ENCODE measurements at regions not wholly inside any gene's neighbourhood (a gene's known extent, or its start where the extent isn't known, plus 50 kb on each side); places are given as distances from the start of the nearest gene placed in this dataset.

- no peak overlapping the region for H3K4me3 ChIP-seq (ENCODE audit: low read depth, low read length)
- ChIA-PET CTCF (no interaction called here), POLR2A (no interaction called here)
- no peak for DNase-seq (ENCODE audit: low read depth, low spot score)
- TF ChIP-seq CTCF (IDR thresholded peaks at IDR 0.05; ENCODE audit: insufficient read depth, low read length, missing control alignments) = no peak
These were observed 252.4 kb downstream of the GXYLT1 start for GRCh38 chr12:41892302-41892701.

GRCh38 chr12:41891226-41891625 is 253.4 kb downstream of the GXYLT1 start:
- no peak for DNase-seq (ENCODE audit: low read depth, low spot score)
- no peak for TF ChIP-seq CTCF (IDR thresholded peaks at IDR 0.05; ENCODE audit: insufficient read depth, low read length, missing control alignments)
- POLR2A ChIA-PET = no interaction called here
- no peak overlapping the region for H3K4me3 ChIP-seq (ENCODE audit: low read depth, low read length)
- CTCF ChIA-PET = no interaction called here

- TF ChIP-seq CTCF (IDR thresholded peaks at IDR 0.05; ENCODE audit: insufficient read depth, low read length, missing control alignments) = no peak
- POLR2A ChIA-PET = no interaction called here
- no peak for DNase-seq (ENCODE audit: low read depth, low spot score)
- CTCF ChIA-PET = no interaction called here
- H3K4me3 ChIP-seq (ENCODE audit: low read depth, low read length) = no peak overlapping the region
These were observed 256.4 kb downstream of the GXYLT1 start for GRCh38 chr12:41888285-41888684.

GRCh38 chr12:41881891-41882805 is 262.5 kb downstream of the GXYLT1 start:
- CTCF ChIA-PET = no interaction called here

GRCh38 chr12:41869432-41869831 is 275.2 kb downstream of the GXYLT1 start:
- H3K4me3 ChIP-seq (ENCODE audit: low read depth, low read length) = no peak overlapping the region
- CTCF ChIA-PET = no interaction called here
- TF ChIP-seq CTCF (IDR thresholded peaks at IDR 0.05; ENCODE audit: insufficient read depth, low read length, missing control alignments) = no peak
- POLR2A ChIA-PET = no interaction called here
- DNase-seq (ENCODE audit: low read depth, low spot score) = no peak

More at GRCh38 chr12:41881891-41882805, 262.5 kb downstream of the GXYLT1 start:
- no peak for TF ChIP-seq CTCF (IDR thresholded peaks at IDR 0.05; ENCODE audit: insufficient read depth, low read length, missing control alignments)
- POLR2A ChIA-PET = no interaction called here
- no peak overlapping the region for H3K4me3 ChIP-seq (ENCODE audit: low read depth, low read length)
- DNase-seq (ENCODE audit: low read depth, low spot score) = no peak

- no peak for DNase-seq (ENCODE audit: low read depth, low spot score)
- TF ChIP-seq CTCF (IDR thresholded peaks at IDR 0.05; ENCODE audit: insufficient read depth, low read length, missing control alignments) = no peak
- no peak overlapping the region for H3K4me3 ChIP-seq (ENCODE audit: low read depth, low read length)
- ChIA-PET POLR2A (no interaction called here), CTCF (no interaction called here)
These were observed 277.7 kb downstream of the GXYLT1 start for GRCh38 chr12:41866878-41867430.

Data from AG04449 (cell line).